WTC11 (cell line): ENCODE measurements at regions not wholly inside any gene's neighbourhood (a gene's known extent, or its start where the extent isn't known, plus 50 kb on each side); places are given as distances from the start of the nearest gene placed in this dataset.

Experiments used
- CBFB ChIP-seq: sonication (generic); formaldehyde crosslinking; IDR thresholded peaks from 2 replicates; pipeline ENCODE4 v1.8.1; 2022; ENCODE audit warnings: mild to moderate bottlenecking, low read depth, missing genetic modification reagents
- JUN ChIP-seq: sonication (generic); formaldehyde crosslinking; IDR thresholded peaks from 2 replicates; pipeline ENCODE4 v1.8.0; 2023; ENCODE audit warnings: mild to moderate bottlenecking, missing genetic modification reagents
- RELA ChIP-seq: sonication (generic); formaldehyde crosslinking; IDR thresholded peaks from 2 replicates; pipeline ENCODE4 v1.8.1; 2022; ENCODE audit warnings: missing genetic modification reagents, mild to moderate bottlenecking, borderline replicate concordance
- TEAD1 ChIP-seq: sonication (generic); formaldehyde crosslinking; IDR thresholded peaks from 2 replicates; pipeline ENCODE4 v1.8.0; 2022; ENCODE audit warnings: mild to moderate bottlenecking, missing genetic modification reagents
- ZNF423 ChIP-seq: fragments of 250-450 bp; sonication (Bioruptor Pico); IDR thresholded peaks from 2 replicates; pipeline ENCODE4 v2.1.2; 2022; ENCODE audit warnings: mild to moderate bottlenecking, moderate library complexity
- TF ChIP-seq, protein P1 (sequence below): sonication (generic); formaldehyde crosslinking; IDR thresholded peaks from 2 replicates; pipeline ENCODE4 v1.8.0; 2022; ENCODE audit warnings: mild to moderate bottlenecking, missing genetic modification reagents
- TF ChIP-seq, protein P2 (sequence below): sonication (generic); formaldehyde crosslinking; IDR thresholded peaks from 2 replicates; pipeline ENCODE4 v1.8.1; 2023; ENCODE audit warnings: mild to moderate bottlenecking, missing genetic modification reagents
- TF ChIP-seq, protein P3 (sequence below): fragments of 200-600 bp; IDR thresholded peaks from 2 replicates; pipeline ENCODE4 v1.8.0; 2022; ENCODE audit warnings: antibody characterized with exemption

DNA sequence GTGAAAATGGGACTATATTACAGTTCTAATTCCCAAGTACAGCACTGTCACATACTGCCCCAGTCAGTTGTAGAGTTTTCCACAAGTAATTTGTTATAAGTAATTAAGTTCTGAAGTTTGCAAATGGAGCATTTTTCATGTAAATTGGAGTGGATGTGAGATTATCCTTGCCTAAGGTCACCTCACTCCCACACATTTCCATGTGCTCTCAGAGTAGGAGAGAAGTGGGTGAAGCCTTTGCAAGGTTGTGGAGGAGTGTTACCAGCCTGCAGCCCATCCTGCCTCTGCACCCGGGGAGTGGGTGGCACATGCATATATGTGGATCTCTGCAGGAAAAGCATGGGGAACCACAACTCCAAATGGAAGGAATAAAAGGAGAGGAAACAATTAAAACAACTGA, 169.8 kb downstream of the CD47 start:
- no peak for TF ChIP-seq JUN (CRISPR knock-in tag)
- TF ChIP-seq, protein P1, sequence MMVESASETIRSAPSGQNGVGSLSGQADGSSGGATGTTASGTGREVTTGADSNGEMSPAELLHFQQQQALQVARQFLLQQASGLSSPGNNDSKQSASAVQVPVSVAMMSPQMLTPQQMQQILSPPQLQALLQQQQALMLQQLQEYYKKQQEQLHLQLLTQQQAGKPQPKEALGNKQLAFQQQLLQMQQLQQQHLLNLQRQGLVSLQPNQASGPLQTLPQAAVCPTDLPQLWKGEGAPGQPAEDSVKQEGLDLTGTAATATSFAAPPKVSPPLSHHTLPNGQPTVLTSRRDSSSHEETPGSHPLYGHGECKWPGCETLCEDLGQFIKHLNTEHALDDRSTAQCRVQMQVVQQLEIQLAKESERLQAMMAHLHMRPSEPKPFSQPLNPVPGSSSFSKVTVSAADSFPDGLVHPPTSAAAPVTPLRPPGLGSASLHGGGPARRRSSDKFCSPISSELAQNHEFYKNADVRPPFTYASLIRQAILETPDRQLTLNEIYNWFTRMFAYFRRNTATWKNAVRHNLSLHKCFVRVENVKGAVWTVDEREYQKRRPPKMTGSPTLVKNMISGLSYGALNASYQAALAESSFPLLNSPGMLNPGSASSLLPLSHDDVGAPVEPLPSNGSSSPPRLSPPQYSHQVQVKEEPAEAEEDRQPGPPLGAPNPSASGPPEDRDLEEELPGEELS (CRISPR knock-in tag): no peak
- TF ChIP-seq ZNF423: no peak
- TF ChIP-seq, protein P2, sequence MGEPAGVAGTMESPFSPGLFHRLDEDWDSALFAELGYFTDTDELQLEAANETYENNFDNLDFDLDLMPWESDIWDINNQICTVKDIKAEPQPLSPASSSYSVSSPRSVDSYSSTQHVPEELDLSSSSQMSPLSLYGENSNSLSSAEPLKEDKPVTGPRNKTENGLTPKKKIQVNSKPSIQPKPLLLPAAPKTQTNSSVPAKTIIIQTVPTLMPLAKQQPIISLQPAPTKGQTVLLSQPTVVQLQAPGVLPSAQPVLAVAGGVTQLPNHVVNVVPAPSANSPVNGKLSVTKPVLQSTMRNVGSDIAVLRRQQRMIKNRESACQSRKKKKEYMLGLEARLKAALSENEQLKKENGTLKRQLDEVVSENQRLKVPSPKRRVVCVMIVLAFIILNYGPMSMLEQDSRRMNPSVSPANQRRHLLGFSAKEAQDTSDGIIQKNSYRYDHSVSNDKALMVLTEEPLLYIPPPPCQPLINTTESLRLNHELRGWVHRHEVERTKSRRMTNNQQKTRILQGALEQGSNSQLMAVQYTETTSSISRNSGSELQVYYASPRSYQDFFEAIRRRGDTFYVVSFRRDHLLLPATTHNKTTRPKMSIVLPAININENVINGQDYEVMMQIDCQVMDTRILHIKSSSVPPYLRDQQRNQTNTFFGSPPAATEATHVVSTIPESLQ (CRISPR knock-in tag): no peak
- TF ChIP-seq CBFB (CRISPR knock-in tag): no peak
- no peak for TF ChIP-seq TEAD1 (CRISPR knock-in tag)
- no peak for TF ChIP-seq RELA
- TF ChIP-seq, protein P3, sequence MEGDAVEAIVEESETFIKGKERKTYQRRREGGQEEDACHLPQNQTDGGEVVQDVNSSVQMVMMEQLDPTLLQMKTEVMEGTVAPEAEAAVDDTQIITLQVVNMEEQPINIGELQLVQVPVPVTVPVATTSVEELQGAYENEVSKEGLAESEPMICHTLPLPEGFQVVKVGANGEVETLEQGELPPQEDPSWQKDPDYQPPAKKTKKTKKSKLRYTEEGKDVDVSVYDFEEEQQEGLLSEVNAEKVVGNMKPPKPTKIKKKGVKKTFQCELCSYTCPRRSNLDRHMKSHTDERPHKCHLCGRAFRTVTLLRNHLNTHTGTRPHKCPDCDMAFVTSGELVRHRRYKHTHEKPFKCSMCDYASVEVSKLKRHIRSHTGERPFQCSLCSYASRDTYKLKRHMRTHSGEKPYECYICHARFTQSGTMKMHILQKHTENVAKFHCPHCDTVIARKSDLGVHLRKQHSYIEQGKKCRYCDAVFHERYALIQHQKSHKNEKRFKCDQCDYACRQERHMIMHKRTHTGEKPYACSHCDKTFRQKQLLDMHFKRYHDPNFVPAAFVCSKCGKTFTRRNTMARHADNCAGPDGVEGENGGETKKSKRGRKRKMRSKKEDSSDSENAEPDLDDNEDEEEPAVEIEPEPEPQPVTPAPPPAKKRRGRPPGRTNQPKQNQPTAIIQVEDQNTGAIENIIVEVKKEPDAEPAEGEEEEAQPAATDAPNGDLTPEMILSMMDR: no peak
